ENCODE measurements at regions not wholly inside any gene's neighbourhood (a gene's known extent, or its start where the extent isn't known, plus 50 kb on each side); places are given as distances from the start of the nearest gene placed in this dataset.

- Mint-ChIP-seq H3K9me3 (no peaks in the 10 kb centered on the region), H3K36me3 (ENCODE audit: low read depth) (no peaks in the 10 kb centered on the region), H3K27me3 (no peaks in the 10 kb centered on the region), H3K27ac (peak overlapping the region; percentile 83), H3K4me3 (no peak overlapping the region), H3K4me1 (peaks cover 8% of the 10 kb centered on the region)
- DNase-seq (no peak), ATAC-seq (no peak)
Observed at GRCh38 chr21:43353282-43354025, 73.5 kb downstream of the SIK1 start.

DNA sequence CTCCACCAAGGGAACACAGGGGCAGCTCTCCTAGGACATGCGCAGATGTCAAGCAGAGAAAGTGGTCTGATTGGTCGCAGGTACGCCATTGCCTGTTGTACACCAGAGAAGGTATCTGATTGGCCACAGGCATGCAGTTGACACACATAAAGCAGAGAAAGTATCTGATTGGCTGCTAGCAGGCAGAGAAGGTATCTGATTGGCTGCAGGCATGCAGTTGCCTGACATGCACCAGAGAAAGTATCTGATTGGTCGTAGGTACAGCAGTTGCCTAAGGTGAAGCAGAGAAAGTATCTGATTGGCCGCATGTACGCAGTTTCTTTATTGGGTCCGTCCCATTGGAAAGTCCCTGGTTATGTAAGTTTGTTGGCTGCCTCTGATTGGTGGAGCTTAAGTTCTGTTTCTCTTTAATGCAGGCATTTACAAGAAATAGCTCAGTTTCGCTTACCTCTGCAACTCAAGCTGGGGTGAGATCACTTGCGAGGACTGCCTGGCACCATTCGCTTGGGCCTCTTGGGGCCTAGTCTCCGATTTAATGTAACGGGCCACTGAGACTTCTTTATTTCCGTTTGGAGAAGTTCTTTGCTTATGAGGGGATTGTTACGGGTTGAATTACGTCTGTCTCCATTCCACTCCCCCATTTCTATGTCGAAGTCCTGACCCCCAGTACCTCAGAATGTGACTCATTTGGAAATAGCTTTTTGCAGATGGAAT is 74.2 kb downstream of the SIK1 start:
- Mint-ChIP-seq H3K9me3 (no peaks in the 10 kb centered on the region), H3K27ac (peak overlapping the region; percentile 83), H3K4me3 (no peak overlapping the region), H3K27me3 (no peaks in the 10 kb centered on the region), H3K4me1 (peaks cover 8% of the 10 kb centered on the region), H3K36me3 (ENCODE audit: low read depth) (no peaks in the 10 kb centered on the region)
- ATAC-seq (peak; percentile 52), DNase-seq (no peak)

- Mint-ChIP-seq H3K4me3 (no peak overlapping the region), H3K36me3 (ENCODE audit: low read depth) (no peaks in the 10 kb centered on the region), H3K4me1 (peaks cover 8% of the 10 kb centered on the region), H3K27ac (peak overlapping the region; percentile 83), H3K9me3 (no peaks in the 10 kb centered on the region), H3K27me3 (no peaks in the 10 kb centered on the region)
- DNase-seq (no peak), ATAC-seq (no peak)
Observed at GRCh38 chr21:43352154-43352537, 74.8 kb downstream of the SIK1 start.

DNA sequence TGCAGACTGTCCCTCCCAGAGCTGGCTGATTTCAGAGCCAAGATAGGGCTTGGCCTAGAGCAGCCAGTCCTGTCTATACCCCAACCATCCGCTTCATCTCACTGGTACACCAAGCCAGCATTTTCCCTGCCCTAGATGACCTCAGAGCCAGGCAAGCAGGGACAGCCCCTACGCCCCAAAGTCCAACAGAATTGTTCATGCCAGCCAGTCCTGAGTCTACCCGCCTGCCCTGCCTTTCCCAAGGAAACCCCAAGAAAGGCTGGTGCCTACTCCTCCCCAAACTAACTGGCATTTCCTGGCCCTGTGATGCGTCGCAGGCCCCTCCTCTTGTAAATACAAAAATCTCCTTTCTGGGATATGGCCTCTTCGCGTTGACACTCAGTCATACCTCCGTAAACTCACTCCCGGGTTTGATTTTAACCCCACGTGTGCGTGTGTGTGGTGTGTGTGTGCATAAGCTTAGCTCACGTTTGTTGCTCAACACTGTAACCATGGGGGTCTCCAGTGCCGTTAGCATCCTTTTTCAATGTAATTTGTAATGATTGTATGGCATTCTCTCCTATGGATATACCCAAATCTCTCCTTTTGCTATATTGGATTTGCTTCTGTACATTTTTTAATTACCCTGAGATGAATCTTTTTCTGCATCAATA is 75.3 kb downstream of the SIK1 start:
- Mint-ChIP-seq H3K36me3 (ENCODE audit: low read depth) (no peaks in the 10 kb centered on the region), H3K4me3 (no peak overlapping the region), H3K27me3 (no peaks in the 10 kb centered on the region), H3K9me3 (no peaks in the 10 kb centered on the region), H3K4me1 (peaks cover 8% of the 10 kb centered on the region), H3K27ac (peak overlapping the region; percentile 83)
- no peak for ATAC-seq
- DNase-seq: no peak

GRCh38 chr21:43349644-43350043 is 77.3 kb downstream of the SIK1 start:
- Mint-ChIP-seq H3K4me1 (peaks cover 16% of the 10 kb centered on the region), H3K27ac (no peak overlapping the region), H3K4me3 (no peak overlapping the region), H3K27me3 (no peaks in the 10 kb centered on the region), H3K36me3 (ENCODE audit: low read depth) (no peaks in the 10 kb centered on the region), H3K9me3 (no peaks in the 10 kb centered on the region)
- ATAC-seq (no peak), DNase-seq (no peak)

DNA sequence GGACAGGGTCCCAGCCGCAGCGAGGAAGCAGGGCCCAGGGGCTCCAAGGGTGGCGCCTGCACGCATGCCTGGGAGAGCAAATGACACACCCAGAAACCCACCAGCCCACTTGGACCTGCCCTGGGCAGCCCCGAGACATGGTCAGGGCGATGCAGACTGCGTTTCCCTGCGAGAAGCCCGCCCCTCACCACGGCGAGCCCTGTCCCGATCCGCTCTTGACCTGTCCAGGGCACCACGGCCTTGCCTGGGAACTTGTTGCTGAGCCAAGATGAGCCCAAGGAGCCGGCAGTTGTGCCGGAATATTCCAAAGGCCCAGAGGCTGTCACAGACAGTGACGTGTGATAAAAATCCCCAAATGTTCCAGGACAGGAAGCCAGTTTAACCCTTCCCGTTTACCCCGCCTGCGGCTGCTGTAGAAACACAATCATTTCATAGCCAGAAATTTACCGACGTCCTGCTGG is 78.1 kb downstream of the SIK1 start:
- H3K27me3 Mint-ChIP-seq: no peaks in the 10 kb centered on the region
- no peaks in the 10 kb centered on the region for H3K9me3 Mint-ChIP-seq
- no peak for ATAC-seq
- no peak overlapping the region for H3K4me3 Mint-ChIP-seq
- no peak overlapping the region for H3K27ac Mint-ChIP-seq
- H3K4me1 Mint-ChIP-seq: peaks cover 16% of the 10 kb centered on the region
- DNase-seq: no peak
- no peaks in the 10 kb centered on the region for H3K36me3 Mint-ChIP-seq (ENCODE audit: low read depth)

- Mint-ChIP-seq H3K27ac (no peak overlapping the region), H3K9me3 (no peaks in the 10 kb centered on the region), H3K36me3 (ENCODE audit: low read depth) (no peaks in the 10 kb centered on the region), H3K4me1 (peaks cover 16% of the 10 kb centered on the region), H3K27me3 (no peaks in the 10 kb centered on the region), H3K4me3 (no peak overlapping the region)
- ATAC-seq (no peak), DNase-seq (no peak)
Observed at GRCh38 chr21:43348170-43348766, 78.7 kb downstream of the SIK1 start.

DNA sequence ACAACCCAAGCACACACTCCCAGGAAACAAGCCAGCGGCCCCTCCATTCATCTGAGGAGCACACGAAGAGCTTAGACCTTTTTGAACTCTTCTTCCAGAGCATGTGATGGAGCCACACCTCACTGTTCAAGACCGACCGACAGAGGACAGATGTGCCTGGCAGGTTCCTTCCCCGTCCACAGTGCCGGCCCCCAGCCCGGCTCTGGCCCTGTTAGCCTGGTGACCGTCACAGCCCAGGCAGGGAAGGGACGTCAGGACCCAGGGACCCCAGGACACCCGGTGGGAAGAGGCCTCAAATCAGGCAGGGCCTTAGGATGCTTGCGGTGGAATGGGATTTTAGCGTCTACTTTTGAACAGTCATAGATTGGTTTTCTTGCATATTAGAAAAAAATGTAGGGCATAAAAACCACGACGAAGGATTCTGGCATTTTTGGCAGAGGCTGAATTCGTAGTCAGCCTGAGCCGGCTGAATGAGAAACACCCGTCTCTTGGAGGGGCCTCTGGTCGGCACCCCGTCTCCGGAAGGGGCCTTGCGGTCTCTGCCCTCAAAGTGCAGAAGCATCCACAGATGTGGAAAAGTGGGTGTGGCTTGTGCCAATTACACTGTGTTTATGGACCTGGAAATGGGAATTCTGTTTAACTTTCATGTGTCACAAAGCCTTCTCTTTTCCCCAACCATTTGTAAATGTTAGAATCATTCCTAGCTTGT is 79.3 kb downstream of the SIK1 start:
- no peaks in the 10 kb centered on the region for H3K27me3 Mint-ChIP-seq
- no peak overlapping the region for H3K27ac Mint-ChIP-seq
- H3K4me1 Mint-ChIP-seq: peaks cover 11% of the 10 kb centered on the region
- no peak overlapping the region for H3K4me3 Mint-ChIP-seq
- no peak for DNase-seq
- no peak for ATAC-seq
- no peaks in the 10 kb centered on the region for H3K36me3 Mint-ChIP-seq (ENCODE audit: low read depth)
- H3K9me3 Mint-ChIP-seq: no peaks in the 10 kb centered on the region

- no peak for ATAC-seq
- Mint-ChIP-seq H3K27me3 (no peaks in the 10 kb centered on the region), H3K36me3 (ENCODE audit: low read depth) (no peaks in the 10 kb centered on the region), H3K27ac (no peak overlapping the region), H3K9me3 (no peaks in the 10 kb centered on the region), H3K4me3 (no peak overlapping the region), H3K4me1 (peaks cover 8% of the 10 kb centered on the region)
- DNase-seq: no peak
Observed at GRCh38 chr21:43346551-43346950, 80.4 kb downstream of the SIK1 start.

GRCh38 chr21:43345746-43346409 is 81.1 kb downstream of the SIK1 start:
- Mint-ChIP-seq H3K36me3 (ENCODE audit: low read depth) (no peaks in the 10 kb centered on the region), H3K4me3 (no peak overlapping the region), H3K4me1 (peaks cover 8% of the 10 kb centered on the region), H3K9me3 (no peaks in the 10 kb centered on the region), H3K27me3 (no peaks in the 10 kb centered on the region), H3K27ac (no peak overlapping the region)
- ATAC-seq: peak; percentile 82
- DNase-seq: peak; percentile 61

- H3K4me1 Mint-ChIP-seq: peaks cover 8% of the 10 kb centered on the region
- no peak overlapping the region for H3K27ac Mint-ChIP-seq
- H3K4me3 Mint-ChIP-seq: no peak overlapping the region
- no peaks in the 10 kb centered on the region for H3K36me3 Mint-ChIP-seq (ENCODE audit: low read depth)
- no peaks in the 10 kb centered on the region for H3K27me3 Mint-ChIP-seq
- ATAC-seq: no peak
- H3K9me3 Mint-ChIP-seq: no peaks in the 10 kb centered on the region
- no peak for DNase-seq
Observed at GRCh38 chr21:43345046-43345745, 81.7 kb downstream of the SIK1 start.

GRCh38 chr21:43343992-43344886 is 82.7 kb downstream of the SIK1 start:
- Mint-ChIP-seq H3K27ac (no peak overlapping the region), H3K36me3 (ENCODE audit: low read depth) (no peaks in the 10 kb centered on the region)

More at GRCh38 chr21:43343992-43344886, 82.7 kb downstream of the SIK1 start:
- Mint-ChIP-seq H3K27me3 (no peaks in the 10 kb centered on the region), H3K4me1 (peaks cover 8% of the 10 kb centered on the region), H3K9me3 (no peaks in the 10 kb centered on the region), H3K4me3 (no peak overlapping the region)
- DNase-seq (no peak), ATAC-seq (no peak)

Measured in activated naive CD8-positive, alpha-beta T cell treated with anti-CD3 and anti-CD28 coated beads, Interleukin-2, amount 50 U/mL, for 24 hours (primary cell).